CD4-positive, alpha-beta T cell (primary cell): ENCODE measurements at regions not wholly inside any gene's neighbourhood (a gene's known extent, or its start where the extent isn't known, plus 50 kb on each side); places are given as distances from the start of the nearest gene placed in this dataset.

ENCODE experiments used
- ATAC-seq: fragments of 200-7000 bp; cut with Tn5 transposase; one replicate; pipeline ENCODE4 v1.10.0; 2022; ENCODE audit warnings: mild to moderate bottlenecking; ENCODE audit not compliant: poor library complexity
- CTCF ChIA-PET: fragments of 350-600 bp; sonication (Branson Sonifier 250); formaldehyde crosslinking; loops from one replicate; lab custom pipeline; 2021; ENCODE audit warnings: antibody characterized with exemption, inconsistent platforms; lab: Charles Lee
- POLR2A ChIA-PET: fragments of 350-600 bp; sonication (Branson Sonifier 250); formaldehyde crosslinking; loops from one replicate; lab custom pipeline; 2021; ENCODE audit warnings: antibody characterized with exemption, inconsistent platforms; lab: Charles Lee
- DNase-seq, 14 experiments: peaks; one replicate each; pipeline ENCODE4 v3.0.0-alpha.2; 2013 to 2020; ENCODE audit warnings: mixed read lengths in 2 of 14
- H3K27ac ChIP-seq, 2 donors: one replicate each; pipeline versions ENCODE4 v1.5.1 to v1.7.0; 2013; ENCODE audit warnings: low read length in 2 of 2, low read depth in 1 of 2, mild to moderate bottlenecking in 1 of 2
- H3K27me3 ChIP-seq, 2 experiments: 1 replicate in 1 of 2; 2 replicates in 1 of 2; pipeline versions ENCODE4 v1.6.1 to v1.7.0; 2013; ENCODE audit warnings: low read length in 2 of 2, control low read depth in 1 of 2, mild to moderate bottlenecking in 1 of 2, moderate library complexity in 1 of 2; ENCODE audit not compliant: insufficient read depth in 2 of 2, control insufficient read depth in 1 of 2
- H3K36me3 ChIP-seq: one replicate; pipeline ENCODE4 v1.6.1; 2013; ENCODE audit warnings: low read length, control low read depth; ENCODE audit not compliant: insufficient read depth
- H3K4me1 ChIP-seq: one replicate; pipeline ENCODE4 v1.6.1; 2013; ENCODE audit warnings: low read length, control low read depth; ENCODE audit not compliant: insufficient read depth
- H3K4me3 ChIP-seq: one replicate; pipeline ENCODE4 v1.5.1; 2013; ENCODE audit warnings: mild to moderate bottlenecking, low read length, moderate library complexity
- H3K9me3 ChIP-seq, 2 experiments: 1 replicate in 1 of 2; 2 replicates in 1 of 2; pipeline versions ENCODE4 v1.6.1 to v1.7.0; 2013; ENCODE audit warnings: low read length in 2 of 2, mild to moderate bottlenecking in 2 of 2, control low read depth in 1 of 2, moderate library complexity in 1 of 2; ENCODE audit not compliant: control insufficient read depth in 1 of 2, insufficient read depth in 1 of 2
- H3K27ac Mint-ChIP-seq: one replicate; pipeline ENCODE4 v1.8.0; 2020; ENCODE audit warnings: mixed read lengths
- H3K27me3 Mint-ChIP-seq: one replicate; pipeline ENCODE4 v1.8.0; 2021; ENCODE audit warnings: mixed read lengths
- H3K36me3 Mint-ChIP-seq: one replicate; pipeline ENCODE4 v1.8.0; 2021; ENCODE audit warnings: low read depth, mixed read lengths
- H3K4me1 Mint-ChIP-seq: one replicate; pipeline ENCODE4 v1.8.0; 2021; ENCODE audit warnings: low read depth, mixed read lengths
- H3K4me3 Mint-ChIP-seq: one replicate; pipeline ENCODE4 v1.8.0; 2020; ENCODE audit warnings: mild to moderate bottlenecking, mixed read lengths
- H3K9me3 Mint-ChIP-seq: one replicate; pipeline ENCODE4 v1.8.0; 2020; ENCODE audit warnings: mixed read lengths
- intact Hi-C, 2 experiments: fragments of 100-400 bp; cut with DNase I in 1 of 2; cut with micrococcal nuclease in 1 of 2; formaldehyde crosslinking; loops; one replicate each; pipeline versions ENCODE4 v1.15.1 to v1.9.0; 2023 to 2025; cut with DNase I, micrococcal nuclease
- TF ChIP-seq, protein P1 (sequence below): fragments of 200-600 bp; IDR thresholded peaks from one replicate; pipeline ENCODE4 v1.8.0; 2022; ENCODE audit warnings: antibody characterized with exemption, mild to moderate bottlenecking

GRCh38 chr6:108762394-108762793 is 85.8 kb upstream of the ARMC2 start:
- no peaks in the 10 kb centered on the region for H3K36me3 ChIP-seq
- no peak overlapping the region for H3K4me3 ChIP-seq
- H3K4me1 Mint-ChIP-seq: peaks cover under 1% of the 10 kb centered on the region
- DNase-seq: peak in 1 of 14 experiments; percentile 11
- ATAC-seq: no peak
- H3K36me3 Mint-ChIP-seq: no peaks in the 10 kb centered on the region
- TF ChIP-seq, protein P1, sequence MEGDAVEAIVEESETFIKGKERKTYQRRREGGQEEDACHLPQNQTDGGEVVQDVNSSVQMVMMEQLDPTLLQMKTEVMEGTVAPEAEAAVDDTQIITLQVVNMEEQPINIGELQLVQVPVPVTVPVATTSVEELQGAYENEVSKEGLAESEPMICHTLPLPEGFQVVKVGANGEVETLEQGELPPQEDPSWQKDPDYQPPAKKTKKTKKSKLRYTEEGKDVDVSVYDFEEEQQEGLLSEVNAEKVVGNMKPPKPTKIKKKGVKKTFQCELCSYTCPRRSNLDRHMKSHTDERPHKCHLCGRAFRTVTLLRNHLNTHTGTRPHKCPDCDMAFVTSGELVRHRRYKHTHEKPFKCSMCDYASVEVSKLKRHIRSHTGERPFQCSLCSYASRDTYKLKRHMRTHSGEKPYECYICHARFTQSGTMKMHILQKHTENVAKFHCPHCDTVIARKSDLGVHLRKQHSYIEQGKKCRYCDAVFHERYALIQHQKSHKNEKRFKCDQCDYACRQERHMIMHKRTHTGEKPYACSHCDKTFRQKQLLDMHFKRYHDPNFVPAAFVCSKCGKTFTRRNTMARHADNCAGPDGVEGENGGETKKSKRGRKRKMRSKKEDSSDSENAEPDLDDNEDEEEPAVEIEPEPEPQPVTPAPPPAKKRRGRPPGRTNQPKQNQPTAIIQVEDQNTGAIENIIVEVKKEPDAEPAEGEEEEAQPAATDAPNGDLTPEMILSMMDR: no peak
- CTCF ChIA-PET: no interaction called here
- intact Hi-C loops: no loop called here
- no peaks in the 10 kb centered on the region for H3K27me3 ChIP-seq
- POLR2A ChIA-PET: no interaction called here
- no peak overlapping the region for H3K27ac ChIP-seq
- H3K4me3 Mint-ChIP-seq: no peak overlapping the region
- no peaks in the 10 kb centered on the region for H3K4me1 ChIP-seq
- H3K27me3 Mint-ChIP-seq: no peaks in the 10 kb centered on the region
- no peaks in the 10 kb centered on the region for H3K9me3 Mint-ChIP-seq
- no peaks in the 10 kb centered on the region for H3K9me3 ChIP-seq
- no peak overlapping the region for H3K27ac Mint-ChIP-seq

- H3K9me3 Mint-ChIP-seq: no peaks in the 10 kb centered on the region
- intact Hi-C loops: no loop called here
- POLR2A ChIA-PET: no interaction called here
These were observed 84.2 kb upstream of the ARMC2 start for GRCh38 chr6:108763931-108764579.

DNA sequence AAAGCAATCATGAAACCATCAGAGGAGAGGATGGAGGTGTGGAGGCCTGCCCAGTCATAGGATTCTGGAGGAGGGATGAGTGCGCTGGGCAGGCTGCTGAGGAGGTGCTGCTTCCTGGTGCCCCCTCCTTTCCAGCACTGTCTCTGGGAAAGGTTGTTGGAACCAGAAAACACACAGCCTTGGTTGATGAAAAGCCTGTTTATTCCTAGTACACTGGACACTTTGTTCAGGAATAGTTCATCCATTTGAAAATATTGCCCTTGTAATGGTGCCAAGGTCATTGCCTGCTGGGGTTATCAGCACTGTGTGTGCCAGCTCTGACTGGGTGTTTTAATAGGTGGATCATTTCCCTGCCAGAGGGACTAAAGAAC is 83.7 kb upstream of the ARMC2 start:
- TF ChIP-seq, protein P1: no peak

More at GRCh38 chr6:108763931-108764579, 84.2 kb upstream of the ARMC2 start:
- TF ChIP-seq, protein P1: no peak
- DNase-seq (no peak), ATAC-seq (no peak)
- no peak overlapping the region for H3K27ac Mint-ChIP-seq
- no peak overlapping the region for H3K4me3 ChIP-seq
- no peak overlapping the region for H3K4me3 Mint-ChIP-seq
- H3K27me3 ChIP-seq: no peaks in the 10 kb centered on the region
- no peaks in the 10 kb centered on the region for H3K4me1 ChIP-seq
- H3K27ac ChIP-seq: no peak overlapping the region
- H3K36me3 ChIP-seq: no peaks in the 10 kb centered on the region
- CTCF ChIA-PET: no interaction called here
- H3K36me3 Mint-ChIP-seq: no peaks in the 10 kb centered on the region
- H3K4me1 Mint-ChIP-seq: peaks cover 7% of the 10 kb centered on the region
- no peaks in the 10 kb centered on the region for H3K9me3 ChIP-seq
- H3K27me3 Mint-ChIP-seq: no peaks in the 10 kb centered on the region

More for the DNA sequence above, 83.7 kb upstream of the ARMC2 start:
- H3K36me3 Mint-ChIP-seq: no peaks in the 10 kb centered on the region
- intact Hi-C loops: no loop called here
- no peak for ATAC-seq
- Histone ChIP-seq H3K4me3 (no peak overlapping the region), H3K9me3 (no peaks in the 10 kb centered on the region), H3K27ac (no peak overlapping the region), H3K27me3 (no peaks in the 10 kb centered on the region), H3K36me3 (no peaks in the 10 kb centered on the region), H3K4me1 (no peaks in the 10 kb centered on the region)
- no peak overlapping the region for H3K27ac Mint-ChIP-seq
- peaks cover 7% of the 10 kb centered on the region for H3K4me1 Mint-ChIP-seq
- POLR2A ChIA-PET: no interaction called here
- CTCF ChIA-PET: no interaction called here
- H3K27me3 Mint-ChIP-seq: no peaks in the 10 kb centered on the region
- no peak for DNase-seq
- H3K9me3 Mint-ChIP-seq: no peaks in the 10 kb centered on the region
- no peak overlapping the region for H3K4me3 Mint-ChIP-seq
